ENCODE measurements at regions not wholly inside any gene's neighbourhood (a gene's known extent, or its start where the extent isn't known, plus 50 kb on each side); places are given as distances from the start of the nearest gene placed in this dataset.

- no peak for DNase-seq
Measured at GRCh38 chr4:126715681-126716080, 917.1 kb upstream of the INTU start.

GRCh38 chr4:126718136-126718535 lies 914.6 kb upstream of the INTU start:
- DNase-seq = no peak

GRCh38 chr4:126719852-126720251 lies 912.9 kb upstream of the INTU start:
- no peak for DNase-seq

GRCh38 chr4:126725906-126726305 lies 906.9 kb upstream of the INTU start:
- DNase-seq = no peak

GRCh38 chr4:126727461-126727860 lies 905.3 kb upstream of the INTU start:
- DNase-seq = no peak

GRCh38 chr4:126731062-126731461 lies 901.7 kb upstream of the INTU start:
- DNase-seq = no peak

GRCh38 chr4:126733301-126733700 lies 899.5 kb upstream of the INTU start:
- no peak for DNase-seq

GRCh38 chr4:126734465-126734864 lies 898.3 kb upstream of the INTU start:
- DNase-seq = no peak

- no peak for DNase-seq
Measured at GRCh38 chr4:126735294-126736132, 897.2 kb upstream of the INTU start.

- DNase-seq = no peak
Measured at GRCh38 chr4:126736133-126736518, 896.6 kb upstream of the INTU start.

- no peak for DNase-seq
Measured at GRCh38 chr4:126737899-126738526, 894.7 kb upstream of the INTU start.

- no peak for DNase-seq
Measured at GRCh38 chr4:126738527-126738923, 894.2 kb upstream of the INTU start.

- DNase-seq = no peak
Measured at GRCh38 chr4:126738926-126739325, 893.8 kb upstream of the INTU start.

- DNase-seq = no peak
Measured at GRCh38 chr4:126740687-126741086, 892.1 kb upstream of the INTU start.

GRCh38 chr4:126742048-126742447 lies 890.7 kb upstream of the INTU start:
- no peak for DNase-seq

- DNase-seq = no peak
Measured at GRCh38 chr4:126742885-126743284, 889.9 kb upstream of the INTU start.

- no peak for DNase-seq
Measured at GRCh38 chr4:126748736-126749135, 884.0 kb upstream of the INTU start.

GRCh38 chr4:126750723-126751122 lies 882.0 kb upstream of the INTU start:
- DNase-seq = no peak

GRCh38 chr4:126752126-126752525 lies 880.6 kb upstream of the INTU start:
- no peak for DNase-seq

- no peak for DNase-seq
Measured at GRCh38 chr4:126752702-126753101, 880.1 kb upstream of the INTU start.

GRCh38 chr4:126753592-126753991 lies 879.2 kb upstream of the INTU start:
- DNase-seq = no peak

- no peak for DNase-seq
Measured at GRCh38 chr4:126755506-126755905, 877.3 kb upstream of the INTU start.

GRCh38 chr4:126756050-126756829 lies 876.5 kb upstream of the INTU start:
- no peak for DNase-seq

GRCh38 chr4:126757219-126757618 lies 875.5 kb upstream of the INTU start:
- no peak for DNase-seq

Data from T-helper 1 cell (primary cell).